ENCODE measurements at regions not wholly inside any gene's neighbourhood (a gene's known extent, or its start where the extent isn't known, plus 50 kb on each side); places are given as distances from the start of the nearest gene placed in this dataset.

- no peak for TF ChIP-seq CTCF (IDR thresholded peaks at IDR 0.05; ENCODE audit: low read depth, low read length, poor library complexity, severe bottlenecking)
- no peak for TF ChIP-seq EZH2phosphoT487 (IDR thresholded peaks at IDR 0.05; ENCODE audit: borderline replicate concordance, low read length)
Measured at GRCh38 chr11:127219704-127220103, 219.1 kb upstream of the KIRREL3 start.

All from DOHH2 (cell line).